Nephron progenitor cell (in vitro differentiated cells): ENCODE measurements at regions not wholly inside any gene's neighbourhood (a gene's known extent, or its start where the extent isn't known, plus 50 kb on each side); places are given as distances from the start of the nearest gene placed in this dataset.

Experiments
- DNase-seq: peaks from one replicate; pipeline ENCODE4 v3.0.0; 2021
- H3K27ac Mint-ChIP-seq: 2 replicates; pipeline ENCODE4 v1.8.0; 2021; ENCODE audit warnings: mild to moderate bottlenecking, moderate library complexity, mixed read lengths
- H3K27me3 Mint-ChIP-seq: 2 replicates; pipeline ENCODE4 v1.8.0; 2021; ENCODE audit warnings: mild to moderate bottlenecking, low read depth, mixed read lengths; ENCODE audit not compliant: poor library complexity
- H3K36me3 Mint-ChIP-seq: 2 replicates; pipeline ENCODE4 v1.8.0; 2021; ENCODE audit warnings: low read depth, mixed read lengths
- H3K4me1 Mint-ChIP-seq: 2 replicates; pipeline ENCODE4 v1.8.0; 2021; ENCODE audit warnings: mixed read lengths
- H3K4me3 Mint-ChIP-seq: 2 replicates; pipeline ENCODE4 v1.8.0; 2021; ENCODE audit warnings: mild to moderate bottlenecking, moderate library complexity, mixed read lengths
- H3K9me3 Mint-ChIP-seq: 2 replicates; pipeline ENCODE4 v1.8.0; 2021; ENCODE audit warnings: mild to moderate bottlenecking, moderate library complexity, mixed read lengths
- TF ChIP-seq, protein P1 (sequence below): fragments of 200-600 bp; sonication (generic); IDR thresholded peaks from 2 replicates; pipeline ENCODE4 v1.5.0; 2021; ENCODE audit warnings: antibody characterized with exemption

DNA sequence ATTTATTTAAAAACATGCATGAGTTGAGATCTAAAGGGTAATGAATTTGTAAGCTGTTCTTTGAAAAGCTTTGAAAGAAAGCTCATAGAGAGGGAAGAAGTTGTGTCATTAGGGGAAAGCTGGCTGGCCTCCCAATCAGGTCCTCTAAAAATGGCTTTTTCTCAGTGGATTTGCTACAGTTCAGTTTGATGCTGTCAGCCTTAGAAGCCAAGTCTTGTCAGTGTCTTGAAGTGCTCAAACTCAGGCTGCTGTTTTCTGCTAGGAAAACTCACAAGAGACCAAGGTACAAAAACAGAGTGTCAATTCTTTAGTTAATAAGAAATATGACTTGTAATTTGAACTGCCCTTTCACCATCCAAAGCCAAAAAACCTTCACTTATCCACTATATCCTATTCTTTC lies 243.8 kb downstream of the OTOL1 start:
- no peak overlapping the region for H3K4me3 Mint-ChIP-seq
- H3K4me1 Mint-ChIP-seq: no peaks in the 10 kb centered on the region
- H3K27ac Mint-ChIP-seq: no peak overlapping the region
- no peaks in the 10 kb centered on the region for H3K36me3 Mint-ChIP-seq
- H3K9me3 Mint-ChIP-seq: no peaks in the 10 kb centered on the region
- no peak for DNase-seq
- TF ChIP-seq, protein P1, sequence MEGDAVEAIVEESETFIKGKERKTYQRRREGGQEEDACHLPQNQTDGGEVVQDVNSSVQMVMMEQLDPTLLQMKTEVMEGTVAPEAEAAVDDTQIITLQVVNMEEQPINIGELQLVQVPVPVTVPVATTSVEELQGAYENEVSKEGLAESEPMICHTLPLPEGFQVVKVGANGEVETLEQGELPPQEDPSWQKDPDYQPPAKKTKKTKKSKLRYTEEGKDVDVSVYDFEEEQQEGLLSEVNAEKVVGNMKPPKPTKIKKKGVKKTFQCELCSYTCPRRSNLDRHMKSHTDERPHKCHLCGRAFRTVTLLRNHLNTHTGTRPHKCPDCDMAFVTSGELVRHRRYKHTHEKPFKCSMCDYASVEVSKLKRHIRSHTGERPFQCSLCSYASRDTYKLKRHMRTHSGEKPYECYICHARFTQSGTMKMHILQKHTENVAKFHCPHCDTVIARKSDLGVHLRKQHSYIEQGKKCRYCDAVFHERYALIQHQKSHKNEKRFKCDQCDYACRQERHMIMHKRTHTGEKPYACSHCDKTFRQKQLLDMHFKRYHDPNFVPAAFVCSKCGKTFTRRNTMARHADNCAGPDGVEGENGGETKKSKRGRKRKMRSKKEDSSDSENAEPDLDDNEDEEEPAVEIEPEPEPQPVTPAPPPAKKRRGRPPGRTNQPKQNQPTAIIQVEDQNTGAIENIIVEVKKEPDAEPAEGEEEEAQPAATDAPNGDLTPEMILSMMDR: no peak
- H3K27me3 Mint-ChIP-seq: no peaks in the 10 kb centered on the region

DNA sequence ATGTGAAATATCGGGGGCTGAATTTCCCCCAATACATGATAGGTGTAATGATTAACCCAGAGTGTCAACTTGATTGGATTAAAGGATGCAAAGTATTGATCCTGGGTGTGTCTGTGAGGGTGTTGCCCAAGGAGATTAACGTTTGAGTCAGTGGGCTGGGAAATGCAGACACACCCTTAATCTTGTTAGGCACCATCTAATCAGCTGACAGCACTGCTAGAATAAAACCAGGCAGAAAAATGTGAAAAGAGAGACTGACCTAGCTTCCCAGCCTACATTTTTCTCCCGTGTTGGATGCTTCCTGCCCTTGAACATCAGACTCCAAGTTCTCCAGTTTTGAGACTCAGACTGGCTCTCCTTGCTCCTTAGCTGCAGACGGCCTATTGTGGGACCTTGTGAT lies 247.8 kb downstream of the OTOL1 start:
- H3K9me3 Mint-ChIP-seq: no peaks in the 10 kb centered on the region
- H3K36me3 Mint-ChIP-seq: no peaks in the 10 kb centered on the region
- H3K27me3 Mint-ChIP-seq: no peaks in the 10 kb centered on the region
- no peak overlapping the region for H3K4me3 Mint-ChIP-seq
- no peak for DNase-seq
- no peaks in the 10 kb centered on the region for H3K4me1 Mint-ChIP-seq
- H3K27ac Mint-ChIP-seq: no peak overlapping the region
- TF ChIP-seq, protein P1: no peak

DNA sequence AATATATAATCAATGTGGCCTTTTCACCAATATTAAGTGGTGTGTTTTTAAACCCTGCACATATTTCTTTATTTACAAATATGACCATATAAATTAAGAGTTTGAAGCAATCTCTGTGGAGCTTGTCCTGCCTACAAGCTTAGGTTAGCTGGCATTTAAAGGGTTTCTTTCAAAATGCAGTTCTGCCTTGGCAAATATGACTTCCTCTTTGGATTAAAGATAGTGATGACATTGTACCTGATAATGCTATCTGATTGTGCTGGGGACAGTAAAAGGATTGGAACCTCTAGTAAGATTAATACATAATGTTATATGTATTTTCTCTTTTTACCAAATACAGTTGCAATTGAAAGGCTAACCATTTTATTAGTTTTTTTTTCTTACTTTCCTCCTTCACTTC lies 249.1 kb downstream of the OTOL1 start:
- Mint-ChIP-seq H3K27me3 (no peaks in the 10 kb centered on the region), H3K27ac (no peak overlapping the region), H3K4me1 (no peaks in the 10 kb centered on the region), H3K9me3 (peaks cover 3% of the 10 kb centered on the region), H3K36me3 (no peaks in the 10 kb centered on the region), H3K4me3 (no peak overlapping the region)
- no peak for DNase-seq
- TF ChIP-seq, protein P1: no peak

DNA sequence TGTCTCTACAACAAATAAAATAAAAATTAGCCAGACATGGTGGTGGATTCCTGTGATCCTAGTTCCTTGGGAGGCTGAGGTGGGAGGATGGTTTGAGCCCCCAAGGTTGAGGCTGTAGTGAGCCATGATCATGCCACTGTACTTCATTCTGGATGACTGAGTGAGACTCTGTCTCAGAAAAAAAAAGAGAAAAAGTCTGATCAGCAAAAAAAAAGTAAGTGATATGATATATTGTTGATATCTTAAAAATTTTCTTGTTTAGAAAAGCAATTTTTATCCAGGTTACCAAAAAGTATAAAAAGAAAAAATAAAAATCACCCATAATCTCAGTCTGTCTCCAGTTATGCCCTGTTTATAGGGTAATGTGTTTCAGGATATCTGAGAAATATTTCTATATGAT lies 251.4 kb downstream of the OTOL1 start:
- Mint-ChIP-seq H3K27ac (no peak overlapping the region), H3K9me3 (peaks cover 3% of the 10 kb centered on the region), H3K4me3 (no peak overlapping the region), H3K4me1 (no peaks in the 10 kb centered on the region), H3K27me3 (no peaks in the 10 kb centered on the region), H3K36me3 (no peaks in the 10 kb centered on the region)
- no peak for DNase-seq
- TF ChIP-seq, protein P1: no peak

DNA sequence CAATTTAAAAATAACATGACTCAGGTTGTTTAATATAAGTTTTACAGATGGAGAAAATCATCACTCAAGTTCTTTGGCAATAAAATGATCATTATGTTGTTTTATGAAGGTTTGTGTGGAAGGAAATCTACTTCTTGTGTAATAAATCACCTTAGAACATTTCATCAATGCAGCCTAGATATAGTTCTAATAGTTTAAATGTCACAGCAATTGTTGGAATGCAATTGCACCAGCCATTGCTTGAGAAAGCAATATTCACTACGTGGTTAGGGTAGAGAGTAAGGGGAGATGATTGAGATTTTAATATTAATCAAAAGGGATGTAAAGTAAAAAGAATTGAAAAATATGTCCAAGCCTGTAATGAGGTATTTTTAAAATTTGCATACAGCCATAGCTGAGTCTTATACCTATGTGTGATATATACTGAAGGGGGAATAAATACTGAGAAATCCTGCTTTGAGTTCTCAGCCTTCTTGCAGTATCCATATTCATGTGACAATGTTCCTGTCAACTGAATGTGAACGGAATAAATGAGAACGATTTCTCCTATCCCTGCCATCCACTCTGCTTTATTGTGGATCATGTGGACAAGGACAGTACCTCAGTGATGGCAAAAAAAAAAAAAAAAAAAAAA lies 257.9 kb downstream of the OTOL1 start:
- TF ChIP-seq, protein P1: no peak
- H3K4me3 Mint-ChIP-seq: no peak overlapping the region
- peaks cover 3% of the 10 kb centered on the region for H3K9me3 Mint-ChIP-seq
- DNase-seq: no peak
- no peaks in the 10 kb centered on the region for H3K4me1 Mint-ChIP-seq
- H3K36me3 Mint-ChIP-seq: no peaks in the 10 kb centered on the region
- H3K27ac Mint-ChIP-seq: no peak overlapping the region
- no peaks in the 10 kb centered on the region for H3K27me3 Mint-ChIP-seq

DNA sequence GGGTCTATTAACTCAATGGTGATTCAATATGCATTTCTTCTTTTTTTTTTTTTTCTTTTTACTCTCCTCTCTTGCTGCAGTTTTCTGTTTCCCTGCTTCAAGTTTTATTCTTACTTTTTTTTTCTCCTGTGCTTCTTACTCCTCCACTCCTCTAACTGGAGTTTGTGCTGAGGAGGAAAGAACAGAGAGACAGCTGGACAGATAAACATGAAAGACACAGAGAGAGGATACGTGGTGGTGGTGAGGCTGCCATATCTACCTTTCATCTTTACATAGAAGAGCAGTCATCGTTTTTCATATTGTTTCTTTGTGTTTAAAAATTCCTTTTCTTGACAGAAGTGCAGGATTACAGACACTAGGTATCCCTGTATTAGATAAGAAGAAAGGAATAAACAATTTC lies 262.8 kb downstream of the OTOL1 start:
- no peaks in the 10 kb centered on the region for H3K9me3 Mint-ChIP-seq
- H3K4me3 Mint-ChIP-seq: no peak overlapping the region
- no peak overlapping the region for H3K27ac Mint-ChIP-seq
- H3K27me3 Mint-ChIP-seq: no peaks in the 10 kb centered on the region
- TF ChIP-seq, protein P1: no peak
- H3K36me3 Mint-ChIP-seq: no peaks in the 10 kb centered on the region
- H3K4me1 Mint-ChIP-seq: no peaks in the 10 kb centered on the region
- DNase-seq: no peak
